Esophagus squamous epithelium (tissue), 4 donors: ENCODE measurements at regions not wholly inside any gene's neighbourhood (a gene's known extent, or its start where the extent isn't known, plus 50 kb on each side); places are given as distances from the start of the nearest gene placed in this dataset.

ENCODE experiments used
- CTCF ChIP-seq, 6 experiments: fragments of 450-650 bp in 4 of 6; fragments of 200-600 bp in 2 of 6; sonication (generic) in 2 of 6; IDR thresholded peaks; one replicate each; pipeline ENCODE4 v1.5.1; 2016 to 2019; ENCODE audit warnings: antibody characterized with exemption in 6 of 6, mild to moderate bottlenecking in 4 of 6, moderate library complexity in 4 of 6
- POLR2A ChIP-seq, 4 donors: fragments of 450-650 bp; IDR thresholded peaks; one replicate each; pipeline ENCODE4 v1.6.1; 2017; ENCODE audit warnings: antibody characterized with exemption in 4 of 4, mild to moderate bottlenecking in 4 of 4, moderate library complexity in 3 of 4

- TF ChIP-seq CTCF (IDR thresholded peaks at IDR 0.05) (no peak), POLR2A (IDR thresholded peaks at IDR 0.05) (no peak)
These were observed 127.1 kb downstream of the PJA1 start for GRCh38 chrX:69038188-69038587.
